GM18868 (cell line): ENCODE measurements at regions not wholly inside any gene's neighbourhood (a gene's known extent, or its start where the extent isn't known, plus 50 kb on each side); places are given as distances from the start of the nearest gene placed in this dataset.
A peak's percentile ranks its signal among the peaks of the same experiment; 100 is the strongest.

Experiments
- ATAC-seq: cut with Tn5 transposase; IDR thresholded peaks from one replicate; pipeline ENCODE4 v1.9.1; 2021; ENCODE audit warnings: mild to moderate bottlenecking, moderate library complexity; ENCODE audit not compliant: unreplicated experiment

DNA sequence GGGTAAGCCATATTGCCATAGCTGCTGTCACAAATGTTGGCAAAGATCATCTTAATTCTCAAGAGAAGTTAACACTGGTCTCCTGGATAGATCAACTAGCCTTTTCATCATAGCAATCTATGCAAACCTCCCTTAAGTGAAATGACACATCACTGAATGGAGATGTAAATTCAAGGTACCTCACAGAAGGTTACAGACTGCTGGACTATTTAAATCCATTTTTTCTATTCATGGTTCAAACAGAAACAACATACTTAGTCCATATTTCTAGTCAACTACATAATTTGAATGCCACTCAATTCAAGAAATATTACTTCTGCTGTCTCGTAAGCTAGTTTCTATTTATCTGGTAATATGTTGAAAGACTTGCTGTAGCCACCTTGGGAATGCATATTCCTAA lies 748.3 kb downstream of the C12orf50 start:
- peak; percentile 55 for ATAC-seq

DNA sequence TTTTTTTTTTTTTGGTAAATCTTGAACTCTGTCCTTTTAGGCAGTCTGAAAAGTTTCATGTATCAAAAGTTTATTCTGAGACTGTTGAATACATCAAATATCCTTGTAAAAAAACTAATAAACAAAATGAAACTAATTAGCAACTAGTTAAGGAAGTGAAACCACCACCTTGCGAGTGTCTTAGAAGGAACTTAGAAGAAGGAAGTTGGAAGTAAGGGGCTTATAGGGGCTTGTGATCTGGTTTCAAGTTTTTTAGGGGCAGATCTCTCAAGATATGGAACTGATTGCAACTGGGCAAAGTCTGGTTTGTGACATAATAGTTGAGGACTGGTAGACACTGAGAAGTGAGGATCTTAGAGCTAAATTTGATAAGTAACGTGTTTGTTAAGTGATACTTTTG lies 748.8 kb downstream of the C12orf50 start:
- peak; percentile 91 for ATAC-seq

DNA sequence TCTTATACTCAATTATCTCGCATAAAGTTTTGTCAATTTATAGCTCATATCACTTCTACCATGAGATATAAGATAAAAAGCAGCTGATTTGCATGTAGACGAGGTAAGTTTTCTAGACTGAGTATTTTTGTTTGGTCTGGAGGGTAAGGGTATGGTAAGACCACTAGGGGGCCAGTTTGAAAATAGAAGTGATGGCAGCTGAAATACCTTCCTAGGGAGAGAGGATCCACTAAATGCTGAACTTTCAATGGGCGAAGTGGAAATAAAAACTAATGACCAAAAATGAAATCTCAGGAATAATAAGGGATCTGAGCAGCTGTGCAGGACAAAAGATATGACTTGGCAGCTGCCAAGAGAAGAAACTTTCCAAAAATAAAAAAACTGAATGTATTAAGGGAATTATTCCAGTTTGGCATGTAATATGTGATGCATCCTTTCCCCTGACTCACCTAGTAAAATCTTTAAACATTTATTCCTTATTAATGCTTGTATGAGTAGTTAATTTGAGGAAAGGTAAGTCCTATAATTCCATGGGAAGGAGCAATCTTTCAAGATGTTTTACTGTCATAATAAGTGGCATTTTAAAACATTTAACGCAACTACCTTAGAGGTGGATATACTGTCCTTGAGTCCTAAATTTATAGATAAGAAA lies 754.5 kb downstream of the C12orf50 start:
- peak; percentile 88 for ATAC-seq

DNA sequence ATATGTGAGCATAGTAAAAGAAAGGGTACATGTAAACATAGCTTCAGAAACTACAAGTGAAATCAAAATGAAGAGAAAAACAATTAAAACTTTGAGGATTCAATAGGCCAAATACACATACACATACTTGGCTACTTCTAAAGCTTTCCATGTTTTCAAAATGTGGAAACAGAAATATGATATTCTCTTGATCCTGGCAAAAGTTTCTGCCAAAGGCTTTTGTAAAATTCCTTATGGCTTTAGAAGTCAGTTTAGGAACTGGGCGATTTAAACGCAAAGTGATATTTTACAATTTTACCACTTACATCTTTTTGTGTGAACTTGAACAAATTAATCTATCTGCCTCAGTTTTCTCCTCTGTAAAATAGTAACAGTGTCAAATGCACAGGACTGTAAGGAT lies 756.4 kb downstream of the C12orf50 start:
- ATAC-seq: no peak

DNA sequence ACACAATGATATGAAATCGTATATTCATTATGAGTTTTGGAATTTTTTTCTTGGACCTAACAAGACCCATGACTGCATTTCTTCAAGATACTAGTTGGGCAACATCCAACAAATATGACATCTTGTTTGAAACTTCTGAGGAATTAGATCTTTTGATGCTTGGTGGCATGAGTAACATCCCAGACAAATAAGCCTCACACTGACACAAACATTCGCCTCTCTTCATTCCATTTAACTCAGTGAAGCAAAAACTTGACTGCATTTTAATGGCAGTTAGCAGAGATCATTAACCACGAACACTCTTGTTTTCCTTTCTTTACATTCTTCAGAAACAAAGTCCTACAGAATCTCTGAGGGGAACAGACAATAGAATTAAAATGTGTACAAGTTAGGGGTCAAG lies 758.3 kb downstream of the C12orf50 start:
- no peak for ATAC-seq

DNA sequence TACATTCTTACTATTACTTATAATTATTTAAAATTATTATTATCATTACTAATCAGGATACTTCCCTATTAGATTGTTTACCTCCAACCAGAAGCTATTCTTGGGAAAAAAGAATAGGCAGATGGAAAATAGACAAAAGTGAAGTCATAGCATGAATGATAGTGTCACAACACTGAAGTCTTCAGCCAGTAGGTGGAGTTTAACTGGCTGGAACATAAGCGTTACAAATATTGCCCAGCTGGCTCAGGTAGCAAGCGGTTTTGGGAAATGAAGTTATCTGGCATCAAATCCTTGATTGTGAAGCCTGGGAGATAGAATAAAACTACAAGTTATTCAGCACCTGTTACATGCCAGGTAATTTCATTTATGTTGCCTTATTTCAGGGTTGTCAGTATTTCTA lies 762.9 kb downstream of the C12orf50 start:
- peak; percentile 69 for ATAC-seq

DNA sequence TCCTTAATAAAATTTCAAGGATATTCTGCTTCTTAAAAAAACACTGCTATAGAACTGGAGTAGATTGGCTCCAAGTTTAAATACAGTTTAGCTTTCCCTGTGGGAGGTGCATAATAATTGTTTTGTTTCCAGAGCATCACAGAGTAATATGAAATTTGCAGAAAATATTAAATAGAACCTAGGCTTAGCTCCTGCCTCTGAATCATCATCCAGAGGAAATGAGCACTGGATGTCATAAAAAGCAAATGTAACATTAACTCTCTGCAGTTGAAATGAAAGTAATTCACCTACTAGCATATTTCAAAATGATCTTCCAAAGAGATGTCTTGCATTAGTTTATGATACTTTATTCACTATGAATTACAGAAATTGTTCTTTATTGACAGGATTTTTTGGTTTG lies 769.8 kb downstream of the C12orf50 start:
- no peak for ATAC-seq

DNA sequence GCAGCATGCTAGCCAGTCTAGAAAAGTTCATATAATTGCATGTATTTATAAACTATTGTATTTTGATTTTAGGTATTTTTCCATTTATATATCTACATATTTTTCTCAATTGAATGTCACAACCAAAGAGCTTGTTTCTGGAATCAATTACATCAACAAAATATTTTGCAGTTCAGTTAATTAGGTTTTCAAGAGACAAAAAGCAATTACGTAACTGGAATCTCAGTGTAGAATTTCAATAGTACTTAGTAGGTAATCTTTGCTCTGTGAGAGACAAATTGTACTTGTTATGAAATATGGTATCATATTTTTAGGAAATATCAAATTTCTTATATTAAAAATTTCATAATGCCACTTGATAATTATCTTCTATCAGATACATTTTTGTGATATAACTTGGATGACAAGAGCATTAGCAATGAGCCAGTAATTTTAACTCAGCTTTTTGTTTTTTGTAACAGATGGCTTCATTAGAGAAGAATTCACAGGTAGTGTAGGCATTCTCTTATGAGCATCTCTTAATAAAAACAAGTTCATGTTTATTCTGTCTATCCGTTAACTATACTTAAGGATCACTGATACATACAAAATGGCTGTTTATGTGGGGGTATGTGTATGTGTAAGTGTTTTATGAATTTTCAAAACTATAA lies 774.7 kb downstream of the C12orf50 start:
- no peak for ATAC-seq

DNA sequence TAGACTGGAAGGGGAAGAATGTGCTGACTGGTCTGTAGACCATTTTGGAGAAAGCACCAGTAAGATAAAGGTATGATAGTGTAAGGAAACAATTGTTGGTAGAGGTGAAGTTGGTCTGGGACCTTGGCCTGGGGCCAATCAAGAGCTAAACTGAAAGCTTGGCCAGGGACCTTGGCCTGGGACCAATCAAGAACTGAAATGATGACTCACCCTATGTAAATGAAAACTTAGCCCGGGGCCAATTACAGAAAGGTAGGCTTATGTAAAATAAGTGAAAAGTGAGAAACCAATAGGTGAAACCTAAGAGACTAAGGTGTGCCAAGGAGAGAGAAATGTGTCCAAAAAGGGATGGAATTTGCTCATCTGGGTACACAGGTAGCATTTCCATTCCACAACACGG lies 776.0 kb downstream of the C12orf50 start:
- ATAC-seq: no peak

DNA sequence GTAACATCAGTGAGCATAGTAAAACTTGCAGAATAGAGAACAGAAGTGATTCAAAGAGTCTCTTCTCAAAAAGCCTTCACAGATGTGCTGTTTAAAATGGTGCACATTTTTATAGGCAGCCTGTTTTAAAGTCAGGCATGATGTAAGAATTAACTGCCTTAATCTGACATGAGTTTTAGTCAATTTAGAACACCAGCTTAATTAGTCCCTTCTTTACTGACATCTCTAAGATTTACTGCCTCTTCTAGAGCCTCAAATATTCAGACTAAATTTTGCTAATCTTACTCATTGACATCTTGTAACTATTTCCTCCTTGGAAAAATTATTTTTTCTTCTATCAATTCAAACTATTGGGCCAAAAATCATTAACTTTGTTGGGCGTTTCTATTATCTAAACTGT lies 782.5 kb downstream of the C12orf50 start:
- ATAC-seq: no peak

DNA sequence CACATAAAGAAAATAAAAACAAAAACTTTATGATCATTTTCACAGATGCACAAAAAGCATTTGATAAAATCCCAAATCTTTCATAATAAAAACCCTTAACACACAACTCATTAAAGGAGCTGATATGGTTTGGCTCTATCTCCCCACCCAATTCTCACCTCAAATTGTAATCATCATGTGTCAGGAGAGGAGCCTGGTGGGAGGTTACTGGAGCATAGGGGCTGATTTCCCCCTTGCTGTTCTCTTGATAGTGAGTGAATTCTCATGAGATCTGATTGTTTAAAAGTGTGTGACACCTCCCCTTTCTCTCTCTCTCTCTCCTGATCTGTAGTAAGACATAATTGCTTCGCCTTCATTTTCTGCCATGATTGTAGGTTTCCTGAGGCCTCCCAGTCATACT lies 790.7 kb downstream of the C12orf50 start:
- no peak for ATAC-seq

DNA sequence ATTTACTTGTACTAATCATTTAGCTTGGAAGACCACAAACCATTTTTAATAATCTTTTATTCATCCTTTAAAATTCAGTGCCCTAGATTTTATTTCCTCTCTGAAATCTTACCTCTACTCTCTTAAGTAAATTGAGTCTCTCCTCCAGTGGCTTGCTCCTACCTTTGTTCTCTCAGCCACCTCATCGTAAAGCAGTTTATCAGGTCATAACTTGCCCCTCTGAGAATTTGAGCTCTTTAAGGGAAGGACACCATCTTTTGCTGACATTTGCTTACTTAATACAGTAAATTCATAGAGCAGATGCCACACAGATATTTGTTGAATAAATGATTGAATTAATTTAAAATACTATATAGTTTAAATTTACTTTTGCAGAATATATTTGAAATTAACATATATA lies 794.3 kb downstream of the C12orf50 start:
- no peak for ATAC-seq

DNA sequence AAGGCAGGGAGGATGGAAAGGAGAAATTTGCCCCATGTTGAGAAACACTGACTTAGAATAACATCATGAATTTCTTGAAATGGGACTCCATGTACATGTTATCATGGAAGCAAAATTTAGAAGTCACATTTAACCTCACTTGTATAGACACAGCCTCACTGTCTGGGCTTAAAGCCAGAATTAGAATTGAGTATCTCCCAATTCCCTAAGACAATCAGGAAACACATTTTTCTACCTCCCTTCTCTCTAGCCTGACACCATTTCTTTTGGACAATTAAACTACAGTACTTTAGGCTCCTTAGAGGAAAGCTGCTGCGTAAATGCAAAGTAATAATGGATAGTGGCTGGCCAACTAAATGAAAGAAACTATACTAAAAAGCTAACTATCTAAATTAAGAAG lies 795.5 kb downstream of the C12orf50 start:
- ATAC-seq: no peak

DNA sequence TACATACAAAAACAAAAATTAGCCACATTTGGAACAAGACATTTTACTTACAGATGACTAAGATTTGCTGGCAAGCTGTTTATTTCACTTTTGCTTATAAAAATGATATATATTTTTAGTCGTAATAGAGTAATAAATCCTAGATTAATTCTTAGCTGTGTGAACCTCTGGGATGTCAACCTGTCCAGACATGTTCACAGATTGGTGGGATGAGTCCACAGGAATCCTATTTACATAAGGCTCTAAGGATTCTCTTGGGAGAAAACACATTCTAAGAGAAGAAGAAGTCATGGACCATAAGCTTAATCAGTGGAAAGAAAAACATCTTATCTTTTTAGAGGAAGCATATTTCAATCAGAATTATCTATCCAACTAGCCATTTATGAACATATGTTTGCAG lies 797.4 kb downstream of the C12orf50 start:
- ATAC-seq: no peak

DNA sequence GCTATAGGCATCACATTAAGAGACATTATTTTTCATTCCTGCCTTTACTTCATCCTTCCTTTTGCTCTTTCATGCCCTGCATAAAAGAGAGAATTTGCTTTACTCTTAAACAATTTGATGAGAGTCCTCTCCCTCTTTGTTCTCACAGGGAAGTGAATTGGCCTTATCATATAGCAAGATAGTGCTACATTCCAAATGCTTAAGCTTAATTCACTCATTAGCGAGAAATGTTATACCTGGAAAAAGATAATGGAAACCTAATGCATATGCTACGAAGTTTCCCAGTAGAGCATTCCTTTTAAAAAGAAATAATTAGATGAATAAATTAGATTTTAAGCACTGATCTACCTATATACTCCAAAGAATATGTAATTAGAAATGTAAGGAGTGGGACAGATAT lies 798.8 kb downstream of the C12orf50 start:
- ATAC-seq: no peak

DNA sequence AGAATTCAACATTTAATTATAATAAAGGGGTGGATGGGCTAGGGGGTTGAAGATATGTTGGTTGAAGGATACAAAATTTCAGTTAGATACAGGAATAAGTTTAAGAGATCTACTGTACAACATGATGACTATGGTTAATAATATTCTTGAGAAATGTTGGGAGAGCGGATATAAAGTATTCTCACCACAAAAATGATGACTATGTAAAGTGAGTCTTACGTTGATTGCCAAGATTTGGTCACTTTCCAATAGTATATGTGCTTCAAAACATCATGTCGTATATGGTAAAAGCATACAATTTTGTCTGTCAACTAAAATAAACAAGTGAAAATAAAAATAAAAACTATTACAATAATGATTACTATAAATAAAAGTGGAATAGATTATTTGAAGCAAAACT lies 802.0 kb downstream of the C12orf50 start:
- no peak for ATAC-seq

DNA sequence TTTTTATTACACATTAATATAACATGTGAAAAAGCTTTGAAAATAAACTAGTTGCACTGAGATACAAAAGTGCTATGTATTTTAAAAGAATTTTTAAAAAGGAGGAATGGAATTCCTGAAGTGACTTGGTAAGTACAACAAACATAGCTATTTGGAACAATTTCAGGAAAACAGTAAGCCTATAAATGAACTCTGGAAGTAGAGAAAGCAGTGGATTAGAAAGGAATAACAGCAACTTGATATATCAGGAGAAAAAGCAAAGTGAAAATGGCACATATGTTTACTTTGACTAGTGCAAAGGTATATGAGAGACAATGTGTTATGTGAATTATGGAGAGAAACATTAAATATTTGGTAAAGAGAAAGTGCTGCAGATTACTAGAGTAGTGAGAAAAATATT lies 811.7 kb downstream of the C12orf50 start:
- no peak for ATAC-seq

DNA sequence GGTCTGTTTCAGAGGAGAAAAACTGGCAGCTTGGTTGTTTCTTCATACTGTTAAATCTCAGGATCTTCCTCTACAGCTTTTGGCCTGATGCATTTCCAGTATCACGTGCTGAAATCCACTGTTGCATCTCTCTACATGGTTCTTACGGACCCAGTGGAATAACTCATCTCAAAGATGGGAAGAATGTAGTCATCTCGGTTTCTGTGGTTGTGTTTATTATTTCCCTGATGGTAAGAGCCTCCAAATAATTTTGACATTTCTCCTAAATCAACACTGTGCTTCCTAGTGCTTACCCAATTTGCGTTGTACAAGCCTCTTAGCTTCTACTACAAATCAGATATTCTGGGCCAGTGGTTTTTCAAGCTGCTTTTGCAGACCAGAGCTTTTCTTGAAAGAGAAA lies 812.8 kb downstream of the C12orf50 start:
- no peak for ATAC-seq

DNA sequence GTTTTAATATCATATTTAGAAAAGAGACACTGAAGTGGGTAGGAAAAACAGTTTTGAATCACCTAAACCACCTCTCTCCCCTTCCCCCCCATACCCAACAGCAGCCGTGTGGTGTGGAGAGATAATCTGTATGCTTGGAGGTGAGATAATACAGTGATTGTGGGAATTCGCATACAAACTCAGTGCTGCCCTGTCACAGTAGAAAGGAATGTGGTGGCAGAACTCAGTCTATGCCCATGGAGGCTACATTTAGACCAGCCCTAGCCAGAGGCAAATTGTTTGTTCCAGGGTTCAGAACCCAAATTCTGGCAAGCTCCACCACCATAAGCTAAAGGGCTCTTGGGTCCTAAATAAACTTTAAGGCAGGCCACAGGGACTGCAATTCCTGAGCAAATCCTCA lies 827.0 kb downstream of the C12orf50 start:
- no peak for ATAC-seq

DNA sequence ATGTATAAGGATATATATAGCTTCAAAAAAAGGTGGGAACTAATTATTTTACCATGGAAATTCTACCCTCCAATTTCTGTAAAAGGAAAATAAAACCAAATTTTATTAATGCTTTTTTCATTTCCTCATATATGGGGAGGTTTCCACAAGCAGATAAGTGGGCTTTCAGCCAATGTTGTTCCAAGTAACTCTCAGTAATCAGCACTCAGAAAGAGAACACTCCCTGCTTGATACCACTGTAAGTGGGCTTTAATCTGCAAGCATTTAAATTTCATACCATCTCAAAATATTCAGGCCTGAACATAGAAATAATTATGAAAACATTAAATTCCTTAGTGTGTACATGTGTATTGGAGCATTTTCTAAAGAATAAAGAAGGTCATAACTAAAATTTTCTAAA lies 827.6 kb downstream of the C12orf50 start:
- ATAC-seq: no peak

DNA sequence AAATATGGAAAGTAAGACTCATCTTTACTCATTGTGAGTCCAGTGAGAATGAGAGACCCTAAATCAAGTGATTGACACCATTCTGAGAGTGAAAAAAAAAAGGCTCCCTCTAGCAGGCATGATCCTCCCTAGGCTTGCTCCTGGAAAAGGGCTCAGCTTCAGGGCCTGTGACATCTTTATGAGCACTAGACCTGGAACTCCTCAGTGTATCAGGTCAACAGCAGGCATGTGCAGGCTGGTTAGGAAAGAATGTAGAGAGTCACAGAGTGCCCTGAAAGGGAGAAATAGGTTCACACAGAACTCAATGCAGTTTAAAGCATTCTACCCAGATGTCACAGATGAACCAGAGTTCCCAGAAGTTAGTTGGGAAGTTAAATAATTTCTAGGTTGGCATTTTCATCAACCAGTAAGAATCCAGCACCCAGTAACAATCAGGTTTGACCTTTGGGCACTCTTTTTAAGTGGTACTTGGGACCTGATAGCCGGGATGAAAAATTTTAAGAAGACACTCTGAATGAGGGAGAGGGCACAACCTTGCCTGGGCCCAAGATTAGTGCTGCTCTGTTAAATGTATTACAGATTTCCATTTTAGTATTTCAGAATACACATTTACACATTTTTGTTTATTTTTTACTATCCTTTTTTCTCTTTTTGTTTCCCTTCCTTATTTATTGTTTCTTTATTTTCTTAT lies 828.8 kb downstream of the C12orf50 start:
- ATAC-seq: no peak

DNA sequence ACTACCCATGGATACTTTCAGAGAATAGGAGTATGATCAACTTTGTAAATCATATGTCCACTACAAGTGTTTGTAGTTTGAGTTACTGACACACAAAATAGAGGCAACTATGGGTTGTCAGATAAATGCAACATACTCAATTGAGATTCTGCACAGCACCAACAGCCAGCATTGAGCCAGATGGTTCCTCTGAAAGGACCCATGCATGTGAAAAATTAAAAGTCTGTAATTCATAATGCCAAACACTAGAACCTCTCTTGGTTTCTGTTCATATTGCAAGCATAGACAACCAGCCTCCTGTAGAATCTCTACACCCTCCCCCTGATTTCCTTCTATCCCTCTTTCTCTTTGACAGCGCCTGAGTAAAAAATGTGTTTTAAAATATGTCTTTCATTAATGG lies 831.0 kb downstream of the C12orf50 start:
- no peak for ATAC-seq
